WTC11 (cell line): ENCODE measurements at regions not wholly inside any gene's neighbourhood (a gene's known extent, or its start where the extent isn't known, plus 50 kb on each side); places are given as distances from the start of the nearest gene placed in this dataset.

ENCODE experiments used
- CTCF ChIP-seq: fragments of 200-600 bp; IDR thresholded peaks from 2 replicates; pipeline ENCODE4 v1.8.0; 2022; ENCODE audit warnings: antibody characterized with exemption
- EMX1 ChIP-seq: fragments of 250-450 bp; sonication (Bioruptor Pico); IDR thresholded peaks from 2 replicates; pipeline ENCODE4 v1.8.0; 2021; ENCODE audit warnings: mild to moderate bottlenecking
- GRHL2 ChIP-seq: fragments of 250-450 bp; sonication (Bioruptor Pico); IDR thresholded peaks from 2 replicates; pipeline ENCODE4 v1.8.0; 2022; ENCODE audit warnings: mild to moderate bottlenecking, moderate library complexity; ENCODE audit not compliant: insufficient replicate concordance, severe bottlenecking
- JAZF1 ChIP-seq: fragments of 250-450 bp; sonication (Bioruptor Pico); IDR thresholded peaks from 2 replicates; pipeline ENCODE4 v1.9.0; 2021; ENCODE audit warnings: moderate library complexity, mild to moderate bottlenecking, inconsistent platforms
- NR2C2 ChIP-seq: sonication (generic); formaldehyde crosslinking; IDR thresholded peaks from 2 replicates; pipeline ENCODE4 v1.8.0; 2022; ENCODE audit warnings: mild to moderate bottlenecking, missing genetic modification reagents
- USF1 ChIP-seq: sonication (generic); formaldehyde crosslinking; IDR thresholded peaks from 2 replicates; pipeline ENCODE4 v1.8.0; 2022; ENCODE audit warnings: mild to moderate bottlenecking, missing genetic modification reagents
- USF2 ChIP-seq: sonication (generic); formaldehyde crosslinking; IDR thresholded peaks from 2 replicates; pipeline ENCODE4 v1.8.1; 2023; ENCODE audit warnings: mild to moderate bottlenecking, missing genetic modification reagents, moderate library complexity
- ZNF138 ChIP-seq: sonication (generic); formaldehyde crosslinking; conservative IDR thresholded peaks from 2 replicates; pipeline ENCODE4 v1.8.1; 2022; ENCODE audit warnings: mild to moderate bottlenecking, moderate library complexity, missing genetic modification reagents
- ZNF232 ChIP-seq: sonication (generic); formaldehyde crosslinking; IDR thresholded peaks from 2 replicates; pipeline ENCODE4 v1.8.0; 2022; ENCODE audit warnings: mild to moderate bottlenecking, missing genetic modification reagents
- TF ChIP-seq, protein P1 (sequence below): sonication (generic); formaldehyde crosslinking; IDR thresholded peaks from 2 replicates; pipeline ENCODE4 v1.8.0; 2022; ENCODE audit warnings: mild to moderate bottlenecking, missing genetic modification reagents
- TF ChIP-seq, protein P2 (sequence below): sonication (generic); formaldehyde crosslinking; IDR thresholded peaks from 2 replicates; pipeline ENCODE4 v1.8.1; 2023; ENCODE audit warnings: mild to moderate bottlenecking, moderate library complexity, missing genetic modification reagents

DNA sequence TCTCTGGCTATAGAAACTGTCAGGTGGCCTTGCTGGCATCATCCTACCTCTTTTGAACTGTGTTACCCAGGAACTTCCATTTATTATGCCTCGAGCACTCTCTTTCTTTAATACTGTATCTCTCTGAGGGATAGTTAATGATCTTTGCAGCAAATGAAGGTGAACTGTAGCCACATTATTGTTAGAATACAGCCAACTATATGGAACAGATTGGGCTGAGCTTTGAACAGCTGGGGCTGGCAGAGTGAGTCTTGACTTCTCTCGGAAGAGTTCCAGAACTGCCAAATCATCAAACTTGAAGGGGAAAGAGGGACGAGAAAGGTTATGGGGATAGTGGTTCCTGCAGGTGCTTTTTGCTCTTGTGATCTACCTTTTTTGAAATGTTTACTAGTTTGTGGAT lies 237.7 kb downstream of the PRL start:
- no peak for TF ChIP-seq CTCF
- TF ChIP-seq, protein P1, sequence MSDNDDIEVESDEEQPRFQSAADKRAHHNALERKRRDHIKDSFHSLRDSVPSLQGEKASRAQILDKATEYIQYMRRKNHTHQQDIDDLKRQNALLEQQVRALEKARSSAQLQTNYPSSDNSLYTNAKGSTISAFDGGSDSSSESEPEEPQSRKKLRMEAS: no peak
- TF ChIP-seq USF2: no peak
- TF ChIP-seq USF1 (CRISPR knock-in tag): no peak
- TF ChIP-seq ZNF232 (CRISPR knock-in tag): no peak
- TF ChIP-seq GRHL2: no peak
- TF ChIP-seq JAZF1 (CRISPR knock-in tag): no peak
- TF ChIP-seq, protein P2, sequence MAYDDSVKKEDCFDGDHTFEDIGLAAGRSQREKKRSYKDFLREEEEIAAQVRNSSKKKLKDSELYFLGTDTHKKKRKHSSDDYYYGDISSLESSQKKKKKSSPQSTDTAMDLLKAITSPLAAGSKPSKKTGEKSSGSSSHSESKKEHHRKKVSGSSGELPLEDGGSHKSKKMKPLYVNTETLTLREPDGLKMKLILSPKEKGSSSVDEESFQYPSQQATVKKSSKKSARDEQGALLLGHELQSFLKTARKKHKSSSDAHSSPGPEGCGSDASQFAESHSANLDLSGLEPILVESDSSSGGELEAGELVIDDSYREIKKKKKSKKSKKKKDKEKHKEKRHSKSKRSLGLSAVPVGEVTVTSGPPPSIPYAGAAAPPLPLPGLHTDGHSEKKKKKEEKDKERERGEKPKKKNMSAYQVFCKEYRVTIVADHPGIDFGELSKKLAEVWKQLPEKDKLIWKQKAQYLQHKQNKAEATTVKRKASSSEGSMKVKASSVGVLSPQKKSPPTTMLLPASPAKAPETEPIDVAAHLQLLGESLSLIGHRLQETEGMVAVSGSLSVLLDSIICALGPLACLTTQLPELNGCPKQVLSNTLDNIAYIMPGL: no peak
- TF ChIP-seq EMX1 (CRISPR knock-in tag): no peak
- no peak for TF ChIP-seq ZNF138 (CRISPR knock-in tag)
- TF ChIP-seq NR2C2 (CRISPR knock-in tag): no peak
